ENCODE measurements at regions not wholly inside any gene's neighbourhood (a gene's known extent, or its start where the extent isn't known, plus 50 kb on each side); places are given as distances from the start of the nearest gene placed in this dataset.
"Not testable (repeated sequence)": the region's sequence is repeated elsewhere in the genome, so short reads cannot be mapped to it uniquely, and the experiment has no call there.

DNA sequence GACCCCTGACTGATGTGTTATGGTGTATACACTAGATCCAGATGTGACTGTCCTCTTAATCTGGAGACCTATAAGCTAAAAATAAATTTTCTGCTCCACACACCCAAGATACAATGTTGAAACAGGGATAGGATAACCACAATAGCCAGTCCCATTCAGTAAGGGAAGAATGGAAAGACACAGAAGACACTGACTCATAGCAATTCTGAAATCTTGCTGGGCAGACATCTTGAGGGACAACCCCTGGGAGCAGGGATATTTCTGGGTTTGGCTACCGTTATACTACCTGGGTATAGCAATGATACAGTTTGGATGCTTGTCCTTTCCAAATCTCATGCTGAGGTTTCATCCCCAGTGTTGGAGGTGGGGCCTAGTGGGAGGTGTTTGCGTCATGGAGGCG is 93.9 kb downstream of the BUD13 start:
- H3K4me3 ChIP-seq (ENCODE audit: low read depth, low read length), result no peak overlapping the region
- TF ChIP-seq, protein P1, sequence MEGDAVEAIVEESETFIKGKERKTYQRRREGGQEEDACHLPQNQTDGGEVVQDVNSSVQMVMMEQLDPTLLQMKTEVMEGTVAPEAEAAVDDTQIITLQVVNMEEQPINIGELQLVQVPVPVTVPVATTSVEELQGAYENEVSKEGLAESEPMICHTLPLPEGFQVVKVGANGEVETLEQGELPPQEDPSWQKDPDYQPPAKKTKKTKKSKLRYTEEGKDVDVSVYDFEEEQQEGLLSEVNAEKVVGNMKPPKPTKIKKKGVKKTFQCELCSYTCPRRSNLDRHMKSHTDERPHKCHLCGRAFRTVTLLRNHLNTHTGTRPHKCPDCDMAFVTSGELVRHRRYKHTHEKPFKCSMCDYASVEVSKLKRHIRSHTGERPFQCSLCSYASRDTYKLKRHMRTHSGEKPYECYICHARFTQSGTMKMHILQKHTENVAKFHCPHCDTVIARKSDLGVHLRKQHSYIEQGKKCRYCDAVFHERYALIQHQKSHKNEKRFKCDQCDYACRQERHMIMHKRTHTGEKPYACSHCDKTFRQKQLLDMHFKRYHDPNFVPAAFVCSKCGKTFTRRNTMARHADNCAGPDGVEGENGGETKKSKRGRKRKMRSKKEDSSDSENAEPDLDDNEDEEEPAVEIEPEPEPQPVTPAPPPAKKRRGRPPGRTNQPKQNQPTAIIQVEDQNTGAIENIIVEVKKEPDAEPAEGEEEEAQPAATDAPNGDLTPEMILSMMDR (IDR thresholded peaks at IDR 0.05; ENCODE audit: insufficient read depth, low read depth, low read length), result no peak
- no peak for DNase-seq (ENCODE audit: low read depth)

DNA sequence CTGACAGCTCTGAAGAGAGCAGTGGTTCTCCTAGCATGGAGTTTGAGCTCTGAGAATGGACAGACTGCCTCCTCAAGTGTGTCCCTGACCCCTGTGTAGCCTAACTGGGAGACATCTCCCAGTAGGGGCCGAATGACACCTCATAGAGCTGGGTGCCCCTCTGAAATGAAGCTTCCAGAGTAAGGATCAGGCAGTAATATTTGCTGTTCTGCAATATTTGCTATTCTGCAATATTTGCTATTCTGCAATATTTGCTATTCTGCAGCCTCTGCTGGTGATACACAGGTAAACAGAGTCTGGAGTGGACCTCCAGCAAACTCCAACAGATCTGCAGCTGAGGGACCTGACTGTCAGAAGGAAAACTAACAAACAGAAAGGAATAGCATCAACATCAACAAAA is 105.5 kb downstream of the BUD13 start:
- not testable (repeated sequence) for H3K4me3 ChIP-seq (ENCODE audit: low read depth, low read length); DNase-seq (ENCODE audit: low read depth)

DNA sequence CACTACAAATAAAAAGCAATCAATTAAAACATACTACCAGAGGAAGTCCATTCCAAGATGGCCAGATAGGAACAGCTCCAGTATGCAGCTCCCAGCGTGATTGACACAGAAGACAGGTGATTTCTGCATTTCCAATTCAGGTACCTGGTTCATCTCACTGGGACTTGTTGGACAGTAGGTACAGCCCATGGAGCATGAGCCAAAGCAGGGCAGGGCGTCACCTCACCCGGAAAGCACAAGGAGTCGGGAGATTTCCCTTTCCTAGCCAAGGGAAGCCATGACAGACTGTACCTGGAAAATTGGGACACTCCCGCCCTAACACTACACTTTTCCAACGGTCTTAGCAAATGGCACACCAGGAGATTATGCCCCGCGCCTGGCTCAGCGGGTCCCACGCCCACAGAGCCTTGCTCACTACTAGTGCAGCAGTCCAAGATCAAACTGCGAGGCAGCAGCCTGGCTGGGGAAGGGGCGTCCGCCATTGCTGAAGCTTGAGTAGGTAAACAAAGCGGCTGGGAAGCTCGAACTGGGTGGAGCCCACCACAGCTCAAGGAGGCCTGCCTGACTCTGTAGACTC is 106.0 kb downstream of the BUD13 start:
- not testable (repeated sequence) for H3K4me3 ChIP-seq (ENCODE audit: low read depth, low read length); DNase-seq (ENCODE audit: low read depth)

DNA sequence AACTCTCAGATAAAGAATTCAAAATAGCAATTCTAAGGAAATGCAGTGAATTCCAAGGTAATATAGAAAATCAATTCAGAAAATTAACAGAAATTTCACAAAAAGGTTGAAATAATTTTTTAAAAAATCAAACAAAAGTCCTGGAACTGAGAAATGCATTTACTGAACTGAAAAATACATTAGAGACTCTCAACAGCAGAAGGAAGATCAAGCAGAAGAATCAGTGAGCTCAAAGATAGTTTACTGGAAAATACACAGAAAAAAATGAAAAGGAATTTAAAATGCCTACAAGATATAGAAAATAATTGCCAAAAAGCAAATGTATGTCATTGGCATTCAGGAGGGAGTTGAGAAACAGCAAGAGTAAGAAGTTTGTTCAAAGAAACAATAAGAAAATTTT is 107.3 kb downstream of the BUD13 start:
- DNase-seq (ENCODE audit: low read depth), result no peak
- TF ChIP-seq, protein P1 (IDR thresholded peaks at IDR 0.05; ENCODE audit: insufficient read depth, low read depth, low read length), result no peak

DNA sequence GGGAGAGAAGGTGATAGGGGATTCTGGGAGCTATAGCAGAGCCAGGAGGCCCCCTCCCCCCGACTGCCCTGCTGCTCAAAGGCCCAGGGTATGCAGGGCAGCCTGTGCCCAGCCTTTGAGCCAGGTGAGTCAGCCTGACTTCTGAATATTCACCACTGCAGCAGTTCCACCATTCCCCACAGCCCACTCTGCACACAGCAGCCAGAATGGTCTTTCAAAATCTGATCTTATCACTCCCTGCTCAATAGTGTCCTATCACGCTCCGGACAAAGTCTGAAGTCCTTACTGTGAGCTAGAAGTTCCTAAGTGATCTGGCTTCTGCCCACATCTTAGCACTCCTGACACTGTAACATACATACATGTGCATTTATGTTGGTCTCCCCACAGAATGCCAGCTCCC is 111.7 kb downstream of the BUD13 start:
- TF ChIP-seq, protein P1 (IDR thresholded peaks at IDR 0.05; ENCODE audit: insufficient read depth, low read depth, low read length), result no peak
- no peak overlapping the region for H3K4me3 ChIP-seq (ENCODE audit: low read depth, low read length)
- no peak for DNase-seq (ENCODE audit: low read depth)

More for the DNA sequence above, 107.3 kb downstream of the BUD13 start:
- no peak overlapping the region for H3K4me3 ChIP-seq (ENCODE audit: low read depth, low read length)

DNA sequence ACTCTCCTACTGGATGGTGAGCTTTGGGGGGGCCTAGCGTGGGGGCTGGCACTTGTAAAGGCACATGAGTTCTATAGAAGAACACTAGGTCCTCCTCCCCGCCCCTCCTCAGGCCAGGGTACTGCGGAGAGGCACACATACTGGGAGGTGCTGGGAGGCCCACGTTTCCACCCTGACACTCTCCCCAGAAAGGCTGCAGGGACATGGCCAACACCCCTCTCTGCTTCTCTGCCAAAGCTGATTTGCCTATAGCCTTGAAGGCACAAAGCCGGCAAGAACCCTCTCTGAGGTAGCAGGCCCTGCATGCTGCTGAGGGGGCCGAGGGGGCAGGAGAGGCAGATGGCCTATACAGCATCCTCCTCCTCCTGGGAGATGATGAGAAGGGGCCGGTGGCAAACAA is 112.8 kb downstream of the BUD13 start:
- TF ChIP-seq, protein P1 (IDR thresholded peaks at IDR 0.05; ENCODE audit: insufficient read depth, low read depth, low read length), result no peak
- DNase-seq (ENCODE audit: low read depth), result no peak
- no peak overlapping the region for H3K4me3 ChIP-seq (ENCODE audit: low read depth, low read length)

DNA sequence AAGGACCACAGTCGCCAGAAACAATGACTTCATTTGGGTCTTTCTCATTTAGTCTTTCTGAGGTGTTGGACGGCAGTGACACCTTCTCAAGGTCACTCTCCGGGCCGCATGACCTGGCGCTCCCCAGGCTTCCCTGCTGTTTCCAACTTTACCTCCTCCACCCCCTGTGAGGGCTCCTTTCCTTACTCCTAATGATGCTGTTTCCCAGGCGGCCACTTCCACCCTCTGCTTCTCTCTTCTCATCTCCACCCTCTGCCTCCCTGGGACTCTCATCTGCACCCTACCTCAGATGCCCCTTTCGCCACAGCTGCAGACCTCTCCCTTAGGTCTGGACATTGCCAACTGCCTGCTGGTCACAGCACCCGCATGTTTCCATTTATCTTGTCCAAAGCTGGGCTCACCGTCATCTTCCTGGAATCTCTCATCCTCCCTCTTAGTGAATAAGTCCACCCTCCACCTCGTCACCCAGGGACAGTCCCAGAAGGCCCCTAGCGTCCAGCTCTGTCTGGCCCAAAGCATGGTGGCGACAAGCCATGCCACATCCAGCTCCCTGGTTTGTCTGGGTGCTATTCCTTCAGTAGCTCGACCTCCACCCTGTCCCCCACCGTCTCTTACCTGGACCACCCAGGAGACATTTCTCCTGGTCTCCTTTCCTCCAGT is 113.8 kb downstream of the BUD13 start:
- TF ChIP-seq, protein P1 (IDR thresholded peaks at IDR 0.05; ENCODE audit: insufficient read depth, low read depth, low read length), result no peak
- no peak overlapping the region for H3K4me3 ChIP-seq (ENCODE audit: low read depth, low read length)

More for the DNA sequence above, 113.8 kb downstream of the BUD13 start:
- no peak for DNase-seq (ENCODE audit: low read depth)
